BJ (cell line): ENCODE measurements at regions not wholly inside any gene's neighbourhood (a gene's known extent, or its start where the extent isn't known, plus 50 kb on each side); places are given as distances from the start of the nearest gene placed in this dataset.

Experiments used
- CTCF ChIA-PET: fragments of 350-600 bp; formaldehyde crosslinking; extraction: SDS; loops from one replicate; lab custom pipeline; 2021; ENCODE audit warnings: antibody characterized with exemption, inconsistent platforms; lab: Yijun Ruan, JAX
- POLR2A ChIA-PET: fragments of 300-600 bp; sonication (Branson Sonifier 250); formaldehyde crosslinking; extraction: SDS; loops from one replicate; lab custom pipeline; 2021; ENCODE audit warnings: antibody characterized with exemption; lab: Charles Lee
- DNase-seq: peaks from one replicate; pipeline ENCODE4 v3.0.0-alpha.2; 2011; ENCODE audit warnings: low read depth
- H3K27me3 ChIP-seq: 2 replicates; pipeline ENCODE4 v1.6.0; 2011; ENCODE audit warnings: low read length; ENCODE audit not compliant: control insufficient read depth, insufficient read depth
- H3K36me3 ChIP-seq: 2 replicates; pipeline ENCODE4 v1.5.1; 2011; ENCODE audit warnings: low read length; ENCODE audit not compliant: control insufficient read depth, insufficient read depth
- H3K4me3 ChIP-seq: 2 replicates; pipeline ENCODE4 v1.5.1; 2011; ENCODE audit warnings: low read depth, mild to moderate bottlenecking, control low read depth, low read length
- CTCF ChIP-seq: IDR thresholded peaks from 2 replicates; pipeline ENCODE4 v1.5.1; 2011; ENCODE audit warnings: low read depth, mild to moderate bottlenecking, control low read depth, inconsistent platforms, low read length, moderate library complexity; ENCODE audit not compliant: insufficient read depth

GRCh38 chr2:204436230-204436629 lies 109.0 kb upstream of the PARD3B start:
- H3K36me3 ChIP-seq, result no peaks in the 10 kb centered on the region
- ChIA-PET CTCF (interaction anchor here (1.4 kb wide), 1 partner anchor 14 kb away, joined by 3 read pairs; no protein-coding TSS in a partner anchor), POLR2A (no interaction called here)
- H3K4me3 ChIP-seq, result no peak overlapping the region
- TF ChIP-seq CTCF, result no peak
- DNase-seq, result no peak
- no peaks in the 10 kb centered on the region for H3K27me3 ChIP-seq

DNA sequence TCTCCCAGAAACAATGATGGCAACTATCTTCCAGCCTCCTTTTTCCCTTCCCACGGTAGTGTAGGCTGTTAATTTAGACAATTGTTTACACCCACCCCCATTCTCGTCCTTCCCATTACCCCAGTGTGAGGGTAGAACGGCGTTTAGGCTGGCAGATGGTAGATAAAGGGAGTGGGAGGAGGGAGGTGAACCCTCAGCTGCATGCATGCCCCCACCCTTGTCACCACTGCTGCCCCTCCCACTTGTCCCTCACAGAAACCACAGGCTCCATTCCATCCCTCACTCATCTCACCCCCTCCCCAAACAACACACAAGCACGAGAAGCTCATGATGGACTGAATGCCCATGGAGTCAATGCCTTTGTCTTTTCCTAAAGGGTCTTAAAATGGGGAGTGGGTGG lies 107.9 kb upstream of the PARD3B start:
- POLR2A ChIA-PET, result no interaction called here
- Histone ChIP-seq H3K36me3 (no peaks in the 10 kb centered on the region), H3K4me3 (no peak overlapping the region), H3K27me3 (no peaks in the 10 kb centered on the region)
- CTCF ChIA-PET, result interaction anchor here (1.4 kb wide), 1 partner anchor 13 kb away, joined by 3 read pairs; no protein-coding TSS in a partner anchor
- no peak for TF ChIP-seq CTCF
- no peak for DNase-seq

DNA sequence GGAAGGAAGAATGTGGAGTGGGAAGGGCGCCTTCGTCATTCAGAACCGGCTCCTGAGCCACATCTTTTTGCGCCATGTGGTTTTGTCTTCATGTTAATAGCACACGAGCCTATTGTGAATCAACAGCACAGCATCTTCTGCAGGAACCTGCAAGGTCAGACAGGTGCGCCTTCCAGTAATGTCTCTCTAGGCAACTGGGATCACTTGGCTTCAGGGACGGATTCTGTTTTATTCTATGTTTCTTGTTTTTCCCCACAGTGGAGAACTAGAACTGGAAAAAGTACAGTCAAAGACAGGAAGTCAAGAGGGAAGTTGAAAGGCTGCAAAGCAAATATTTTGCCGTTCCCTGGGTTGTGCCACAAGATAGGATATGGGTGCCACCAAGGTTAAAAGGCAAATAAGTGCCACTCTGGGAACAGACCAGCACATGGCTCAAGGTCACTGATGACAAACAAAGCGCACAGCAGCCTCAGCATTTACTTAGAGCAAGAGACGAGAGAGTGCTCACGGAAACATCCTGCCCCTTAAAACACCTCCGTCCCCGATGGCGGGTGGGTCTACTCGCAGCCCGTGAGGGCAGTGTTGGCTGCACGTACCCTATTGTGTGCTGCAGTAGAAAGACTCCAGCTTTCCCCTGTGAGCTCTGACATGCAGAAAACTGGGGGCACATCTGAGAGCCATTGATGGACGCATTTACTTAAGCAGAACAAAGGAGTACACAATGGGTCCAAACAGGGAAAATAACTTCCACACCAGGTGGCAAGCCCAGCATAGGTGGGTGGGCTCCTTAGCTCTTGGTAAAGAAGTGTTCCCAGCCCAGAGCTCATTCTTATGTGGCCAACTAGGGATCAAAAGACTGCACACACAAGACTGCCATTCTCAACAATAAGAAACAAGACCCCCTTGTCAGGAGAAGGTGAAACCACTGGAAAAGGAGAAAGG lies 107.2 kb upstream of the PARD3B start:
- no peaks in the 10 kb centered on the region for H3K36me3 ChIP-seq
- POLR2A ChIA-PET, result no interaction called here
- no peaks in the 10 kb centered on the region for H3K27me3 ChIP-seq
- no peak overlapping the region for H3K4me3 ChIP-seq
- CTCF ChIA-PET, result no interaction called here
- no peak for TF ChIP-seq CTCF
- DNase-seq, result no peak

DNA sequence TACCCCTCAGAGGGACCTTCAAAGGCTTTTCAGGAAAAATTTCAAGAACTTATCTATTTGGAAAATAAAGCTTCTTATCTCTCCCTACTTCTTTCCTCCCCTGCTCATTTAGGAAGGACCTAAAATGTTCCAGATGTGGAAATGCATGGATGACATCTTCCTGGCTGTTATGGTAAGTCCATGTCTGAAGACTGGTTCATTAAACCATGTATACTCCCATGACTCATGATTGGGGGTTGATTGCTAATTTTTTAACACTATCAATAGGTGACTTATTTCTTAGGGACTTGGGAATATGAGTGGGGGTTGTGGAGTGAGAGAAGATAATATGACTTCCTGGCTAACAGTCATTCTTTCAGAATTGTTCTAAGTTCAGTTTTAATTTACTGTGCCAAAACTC lies 104.0 kb upstream of the PARD3B start:
- 0 out of 2 replicates have a peak, but pooled peaks cover 1% of the 10 kb centered on the region for H3K27me3 ChIP-seq
- POLR2A ChIA-PET, result no interaction called here

More for the DNA sequence above, 104.0 kb upstream of the PARD3B start:
- H3K4me3 ChIP-seq, result no peak overlapping the region
- CTCF ChIA-PET, result interaction anchor here (0.8 kb wide), 1 partner anchor 11 kb away, joined by 3 read pairs; no protein-coding TSS in a partner anchor
- no peak for DNase-seq
- TF ChIP-seq CTCF, result no peak
- H3K36me3 ChIP-seq, result no peaks in the 10 kb centered on the region
